K562 (cell line): ENCODE measurements at regions not wholly inside any gene's neighbourhood (a gene's known extent, or its start where the extent isn't known, plus 50 kb on each side); places are given as distances from the start of the nearest gene placed in this dataset.

Experiments
- ATAC-seq: fragments of 200-7000 bp; cut with Tn5 transposase; 3 replicates; pipeline ENCODE4 v1.9.1; 2020; ENCODE audit warnings: moderate library complexity
- BruUV-seq: library from RNA; stranded (reverse); fragments of 400-500 nt; replicated peaks from 2 replicates; lab custom pipeline; 2021; lab: Mats Ljungman, UMichigan
- CTCF ChIA-PET: fragments of 300-600 bp; formaldehyde crosslinking; extraction: SDS; loops from one replicate; lab custom pipeline; 2021; ENCODE audit warnings: low intra/inter-chr PET ratio; lab: Yijun Ruan, JAX
- POLR2A ChIA-PET: fragments of 300-600, 350-650 bp; sonication (Branson Sonifier 250); formaldehyde crosslinking; extraction: SDS; loops from one replicate; lab custom pipeline; 2021; ENCODE audit warnings: antibody characterized with exemption, inconsistent platforms; lab: Yijun Ruan, JAX
- DNase-seq, 4 experiments: peaks; one replicate each; pipeline versions ENCODE4 v3.0.0 to v3.0.0-alpha.2; 2011 to 2018; ENCODE audit warnings: low spot score in 3 of 4, mixed read lengths in 3 of 4; ENCODE audit errors: extremely low read depth in 1 of 4
- FAIRE-seq: peaks from 2 replicates; lab custom pipeline; 2011; peaks lifted over from hg19 to GRCh38; lab: Jason Lieb, UNC
- H2AFZ ChIP-seq: 2 replicates; pipeline ENCODE4 v1.6.0; 2011; ENCODE audit warnings: low read depth, low read length, control low read depth, inconsistent platforms
- H3K27ac ChIP-seq: fragments of 200-600 bp; 3 replicates; pipeline ENCODE4 v1.8.0; 2011; ENCODE audit warnings: low read depth, mild to moderate bottlenecking, control low read depth, inconsistent platforms, low read length, moderate library complexity, mixed read lengths; ENCODE audit errors: extremely low read depth
- H3K27me3 ChIP-seq, 2 experiments: fragments of 300-600 bp in 1 of 2; 2 replicates in 1 of 2; 3 replicates in 1 of 2; pipeline versions ENCODE4 v1.6.0 to v1.8.0; 2011; ENCODE audit warnings: inconsistent platforms in 2 of 2, low read length in 2 of 2, mild to moderate bottlenecking in 1 of 2, mixed read lengths in 1 of 2, moderate library complexity in 1 of 2; ENCODE audit not compliant: control insufficient read depth in 2 of 2, insufficient read depth in 2 of 2
- H3K36me3 ChIP-seq: fragments of 300-600 bp; 3 replicates; pipeline ENCODE4 v1.8.0; 2011; ENCODE audit warnings: mild to moderate bottlenecking, low read length, inconsistent platforms; ENCODE audit not compliant: control insufficient read depth, insufficient read depth
- H3K4me1 ChIP-seq, 2 experiments: fragments of 200-600 bp in 1 of 2; replicated peaks in 1 of 2; 2 replicates in 1 of 2; 3 replicates in 1 of 2; pipeline versions ENCODE4 v1.5.1 to v1.8.0; 2011; ENCODE audit warnings: inconsistent platforms in 2 of 2, low read length in 2 of 2, mild to moderate bottlenecking in 1 of 2, mixed read lengths in 1 of 2, moderate library complexity in 1 of 2; ENCODE audit not compliant: control insufficient read depth in 2 of 2, insufficient read depth in 2 of 2
- H3K4me2 ChIP-seq: 2 replicates; pipeline ENCODE4 v1.6.1; 2011; ENCODE audit warnings: low read length, control low read depth, inconsistent platforms, mixed read lengths; ENCODE audit not compliant: insufficient read depth
- H3K4me3 ChIP-seq: fragments of 200-600 bp; sonication (generic), shearing (Covaris generic); 2 replicates; pipeline ENCODE4 v1.5.1; 2016; ENCODE audit warnings: control low read depth, inconsistent platforms
- H3K79me2 ChIP-seq: fragments of 200-600 bp; 3 replicates; pipeline ENCODE4 v1.8.0; 2011; ENCODE audit warnings: low read length, inconsistent platforms; ENCODE audit not compliant: control insufficient read depth, insufficient read depth
- H3K9ac ChIP-seq, 2 experiments: 2 replicates each; pipeline versions ENCODE4 v1.6.0 to v1.6.1; 2011; ENCODE audit warnings: low read depth in 2 of 2, low read length in 2 of 2, control low read depth in 1 of 2, inconsistent platforms in 1 of 2, mild to moderate bottlenecking in 1 of 2, mixed read lengths in 1 of 2; ENCODE audit not compliant: insufficient read depth in 1 of 2
- H3K9me1 ChIP-seq: one replicate; pipeline ENCODE4 v1.6.0; 2011; ENCODE audit warnings: inconsistent platforms, mild to moderate bottlenecking, low read length, moderate library complexity; ENCODE audit not compliant: control insufficient read depth, insufficient read depth
- H3K9me3 ChIP-seq: replicated peaks from 2 replicates; pipeline ENCODE4 v1.5.1; 2011; ENCODE audit warnings: low read depth, low read length, inconsistent platforms; ENCODE audit not compliant: control insufficient read depth, insufficient read depth
- H4K20me1 ChIP-seq: replicated peaks from 2 replicates; pipeline ENCODE4 v1.6.1; 2011; ENCODE audit warnings: low read length, inconsistent platforms, mixed read lengths; ENCODE audit not compliant: control insufficient read depth, insufficient read depth
- CEBPG ChIP-seq, 3 experiments: fragments of 200-800 bp in 1 of 3; sonication (Bioruptor generic) in 1 of 3; sonication (generic) in 1 of 3; formaldehyde crosslinking in 1 of 3; IDR thresholded peaks in 2 of 3; conservative IDR thresholded peaks in 1 of 3; 2 replicates each; pipeline versions ENCODE4 v1.6.1 to v1.8.0; 2016 to 2022; ENCODE audit warnings: missing compliant biosample characterization in 2 of 3, missing genetic modification characterization in 2 of 3, mild to moderate bottlenecking in 1 of 3, missing genetic modification reagents in 1 of 3
- EP400 ChIP-seq: fragments of 450-650 bp; IDR thresholded peaks from 2 replicates; pipeline ENCODE4 v1.6.1; 2017; ENCODE audit warnings: antibody characterized with exemption, mild to moderate bottlenecking, moderate library complexity
- NR1H2 ChIP-seq: sonication (generic); formaldehyde crosslinking; IDR thresholded peaks from 2 replicates; pipeline ENCODE4 v1.4.0; 2020; ENCODE audit warnings: mild to moderate bottlenecking, missing genetic modification reagents
- ZNF77 ChIP-seq: fragments of 250-450 bp; sonication (Bioruptor Pico); IDR thresholded peaks from 2 replicates; pipeline ENCODE4 v1.5.0; 2020
- WGBS: fragments of 100-300 bp; shearing (Covaris generic); methylation state at CpG from one replicate; pipeline ENCODE4 v1.1.6; 2016; ENCODE audit warnings: low coverage, mixed read lengths; ENCODE audit not compliant: insufficient coverage; ENCODE audit errors: missing lambda C conversion rate; 5-methylcytosine and 5-hydroxymethylcytosine counted together
- in situ Hi-C: fragments of 300-500 bp; cut with MboI; formaldehyde crosslinking; loops from 4 replicates; pipeline ENCODE4 v1.15.0; 2018; ENCODE audit warnings: inconsistent platforms, mixed read lengths
- intact Hi-C: fragments of 100-400 bp; cut with micrococcal nuclease; formaldehyde crosslinking; loops from 2 replicates; pipeline ENCODE4 v1.14.2; 2022
- TF ChIP-seq, protein P1 (sequence below), 2 experiments: IDR thresholded peaks; 2 replicates each; pipeline ENCODE4 v1.6.1; 2012; ENCODE audit warnings: improper control_type of control experiment in 2 of 2, low read depth in 2 of 2, low read length in 2 of 2, borderline replicate concordance in 1 of 2
- TF ChIP-seq, protein P2 (sequence below): sonication (generic); formaldehyde crosslinking; IDR thresholded peaks from 2 replicates; pipeline ENCODE4 v1.8.1; 2023; ENCODE audit warnings: mild to moderate bottlenecking, missing genetic modification reagents

DNA sequence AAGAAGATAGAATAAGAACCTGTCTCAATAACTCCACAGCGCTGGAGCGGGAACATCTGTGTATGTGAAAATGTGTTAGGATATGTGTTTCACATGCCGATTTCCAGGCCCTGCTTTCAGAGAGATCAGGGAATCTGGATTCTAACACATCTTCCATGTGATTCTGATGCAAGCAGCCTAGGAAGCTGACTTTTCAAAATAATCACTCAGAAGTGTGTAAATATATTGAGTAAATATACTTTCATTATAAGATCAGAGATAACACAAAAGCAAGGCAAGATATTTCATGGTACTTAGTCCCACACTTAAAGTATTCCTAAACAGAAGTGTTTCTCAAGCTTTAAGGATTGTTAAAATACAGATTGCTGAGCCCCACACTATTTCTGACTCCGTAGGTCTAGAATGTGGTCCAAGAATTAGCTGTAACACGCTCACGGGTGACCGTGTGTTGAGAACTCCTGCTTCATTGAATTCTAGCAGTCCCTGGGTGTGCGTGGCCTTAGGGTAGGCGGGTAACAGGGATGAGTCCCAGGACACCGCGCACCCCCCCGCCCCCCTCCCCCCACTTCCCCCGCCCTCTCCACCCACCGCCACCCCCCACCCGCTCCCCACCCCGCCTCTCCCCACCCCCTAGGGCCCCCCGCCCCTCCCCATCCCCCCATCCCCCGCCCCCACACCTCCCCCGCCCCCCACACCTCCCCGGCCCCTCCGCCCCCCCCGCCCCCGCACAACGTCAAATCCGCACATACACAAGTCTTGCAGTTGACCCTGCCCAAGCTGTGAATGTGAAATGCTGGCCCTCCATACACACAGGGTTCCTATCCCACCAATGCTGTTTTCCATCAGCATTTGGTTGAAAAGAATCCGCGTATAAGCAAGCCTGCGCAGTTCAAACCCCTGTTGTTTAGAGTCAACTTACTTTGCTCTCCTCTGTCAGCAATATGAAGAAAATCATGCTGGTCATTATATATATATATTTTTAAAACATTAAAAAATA lies 94.2 kb upstream of the SLC39A10 start:
- Histone ChIP-seq H3K4me2 (peak overlapping the region; percentile 39; the same call in 1 of the 2 replicates), H3K27ac (peak overlapping the region; percentile 72), H3K4me1 (peaks cover 7 to 17% of the 10 kb centered on the region in 2 experiments; a peak in 3 of 5 replicates), H3K9me3 (peaks cover 2% of the 10 kb centered on the region), H3K4me3 (no peak overlapping the region), H3K27me3 (no peaks in the 10 kb centered on the region), H3K9me1 (no peaks in the 10 kb centered on the region), H4K20me1 (no peaks in the 10 kb centered on the region), H3K9ac (peak overlapping the region in 1 of 2 experiments; percentile 17; a peak in 1 of 4 replicates), H3K36me3 (no peaks in the 10 kb centered on the region), H3K79me2 (no peaks in the 10 kb centered on the region), H2AFZ (peak overlapping the region; percentile 84)
- in situ Hi-C loops (no loop called here), intact Hi-C loops (no loop called here)
- ChIA-PET CTCF (no interaction called here), POLR2A (no interaction called here)
- BruUV-seq = no TSS peak
- DNase-seq (peak in 1 of 4 experiments; percentile 32), ATAC-seq (peak; percentile 55; the same call in 2 of the 3 replicates), FAIRE-seq (no peak)
- 68% methylated on average over 8 of the region's 28 CpGs for WGBS
- peak; percentile 30; the same call in 1 of the 2 replicates for TF ChIP-seq CEBPG (CRISPR knock-in tag; IDR thresholded peaks at IDR 0.05)
- no peak for TF ChIP-seq CEBPG (tag; conservative IDR thresholded peaks at IDR 0.05 in 1 of 2, IDR thresholded peaks at IDR 0.05 in 1 of 2)
- TF ChIP-seq, protein P1, sequence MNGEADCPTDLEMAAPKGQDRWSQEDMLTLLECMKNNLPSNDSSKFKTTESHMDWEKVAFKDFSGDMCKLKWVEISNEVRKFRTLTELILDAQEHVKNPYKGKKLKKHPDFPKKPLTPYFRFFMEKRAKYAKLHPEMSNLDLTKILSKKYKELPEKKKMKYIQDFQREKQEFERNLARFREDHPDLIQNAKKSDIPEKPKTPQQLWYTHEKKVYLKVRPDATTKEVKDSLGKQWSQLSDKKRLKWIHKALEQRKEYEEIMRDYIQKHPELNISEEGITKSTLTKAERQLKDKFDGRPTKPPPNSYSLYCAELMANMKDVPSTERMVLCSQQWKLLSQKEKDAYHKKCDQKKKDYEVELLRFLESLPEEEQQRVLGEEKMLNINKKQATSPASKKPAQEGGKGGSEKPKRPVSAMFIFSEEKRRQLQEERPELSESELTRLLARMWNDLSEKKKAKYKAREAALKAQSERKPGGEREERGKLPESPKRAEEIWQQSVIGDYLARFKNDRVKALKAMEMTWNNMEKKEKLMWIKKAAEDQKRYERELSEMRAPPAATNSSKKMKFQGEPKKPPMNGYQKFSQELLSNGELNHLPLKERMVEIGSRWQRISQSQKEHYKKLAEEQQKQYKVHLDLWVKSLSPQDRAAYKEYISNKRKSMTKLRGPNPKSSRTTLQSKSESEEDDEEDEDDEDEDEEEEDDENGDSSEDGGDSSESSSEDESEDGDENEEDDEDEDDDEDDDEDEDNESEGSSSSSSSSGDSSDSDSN (IDR thresholded peaks at IDR 0.05; ENCODE audit: borderline replicate concordance in 1 of 2, low read depth in 2 of 2, low read length in 2 of 2) = no peak
- TF ChIP-seq, protein P2, sequence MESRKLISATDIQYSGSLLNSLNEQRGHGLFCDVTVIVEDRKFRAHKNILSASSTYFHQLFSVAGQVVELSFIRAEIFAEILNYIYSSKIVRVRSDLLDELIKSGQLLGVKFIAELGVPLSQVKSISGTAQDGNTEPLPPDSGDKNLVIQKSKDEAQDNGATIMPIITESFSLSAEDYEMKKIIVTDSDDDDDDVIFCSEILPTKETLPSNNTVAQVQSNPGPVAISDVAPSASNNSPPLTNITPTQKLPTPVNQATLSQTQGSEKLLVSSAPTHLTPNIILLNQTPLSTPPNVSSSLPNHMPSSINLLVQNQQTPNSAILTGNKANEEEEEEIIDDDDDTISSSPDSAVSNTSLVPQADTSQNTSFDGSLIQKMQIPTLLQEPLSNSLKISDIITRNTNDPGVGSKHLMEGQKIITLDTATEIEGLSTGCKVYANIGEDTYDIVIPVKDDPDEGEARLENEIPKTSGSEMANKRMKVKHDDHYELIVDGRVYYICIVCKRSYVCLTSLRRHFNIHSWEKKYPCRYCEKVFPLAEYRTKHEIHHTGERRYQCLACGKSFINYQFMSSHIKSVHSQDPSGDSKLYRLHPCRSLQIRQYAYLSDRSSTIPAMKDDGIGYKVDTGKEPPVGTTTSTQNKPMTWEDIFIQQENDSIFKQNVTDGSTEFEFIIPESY (CRISPR knock-in tag) = peak; percentile 11; the same call in 1 of the 2 replicates
- no peak for TF ChIP-seq ZNF77 (CRISPR knock-in tag)
- no peak for TF ChIP-seq NR1H2
- TF ChIP-seq EP400 = peak; percentile 9; the same call in 1 of the 2 replicates
